ENCODE measurements at regions not wholly inside any gene's neighbourhood (a gene's known extent, or its start where the extent isn't known, plus 50 kb on each side); places are given as distances from the start of the nearest gene placed in this dataset.

DNA sequence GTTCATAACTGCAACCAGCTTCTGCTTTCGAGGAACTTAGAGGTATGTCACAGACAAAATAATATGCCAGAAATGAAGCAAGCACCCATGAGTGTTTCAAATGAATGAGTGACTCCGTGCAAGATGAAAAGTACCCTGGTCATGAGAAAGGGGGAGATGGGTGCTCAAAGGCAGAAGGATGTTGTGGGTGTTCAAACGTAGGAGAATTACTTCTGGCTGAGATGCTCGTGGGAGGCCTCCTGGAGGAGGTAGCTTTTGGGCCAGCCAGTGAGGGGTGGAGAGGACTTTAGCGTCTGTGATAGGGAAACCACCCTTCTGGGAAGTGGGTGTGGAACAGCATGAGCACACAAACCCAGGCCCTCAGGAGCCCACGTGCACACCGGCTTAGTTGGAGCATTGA lies 113.8 kb downstream of the SYF2 start:
- TF ChIP-seq CTCF (conservative IDR thresholded peaks at IDR 0.05; ENCODE audit: low read length): no peak
- no peak for TF ChIP-seq EZH2phosphoT487 (IDR thresholded peaks at IDR 0.05; ENCODE audit: borderline replicate concordance, low read depth, low read length)
